ENCODE measurements at regions not wholly inside any gene's neighbourhood (a gene's known extent, or its start where the extent isn't known, plus 50 kb on each side); places are given as distances from the start of the nearest gene placed in this dataset.

DNA sequence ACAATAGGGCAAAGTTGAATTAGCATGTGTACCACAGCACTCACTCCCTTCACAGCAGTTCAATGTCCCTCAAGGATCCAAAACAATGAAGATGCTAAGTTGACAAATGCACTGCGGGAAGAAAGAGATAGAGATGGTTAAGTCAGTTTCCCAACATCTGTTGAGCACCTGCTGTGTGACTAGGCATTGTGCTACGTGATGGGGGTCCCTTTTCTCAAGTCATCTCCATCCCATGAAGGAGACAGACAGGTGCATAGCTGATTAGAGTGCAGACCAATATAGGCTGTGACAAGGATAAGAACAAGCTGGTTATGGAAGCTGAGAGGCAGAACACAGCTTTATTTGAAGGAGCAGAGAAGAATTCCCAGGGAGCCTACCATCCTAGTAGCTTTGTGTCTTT, 114.2 kb downstream of the HAPSTR1 start:
- Histone ChIP-seq H3K27me3 (ENCODE audit: insufficient read depth, poor library complexity, severe bottlenecking) (no peaks in the 10 kb centered on the region), H3K4me3 (replicated peaks; ENCODE audit: insufficient read depth, low read length) (no peak overlapping the region), H3K27ac (replicated peaks) (no peak overlapping the region)
- DNase-seq (ENCODE audit: low read depth in 1 of 2, low spot score in 1 of 2) = no peak
- TF ChIP-seq SPI1 (IDR thresholded peaks at IDR 0.05; ENCODE audit: borderline replicate concordance, low read depth) = no peak
- TF ChIP-seq GABPA (IDR thresholded peaks at IDR 0.05; ENCODE audit: low read depth) = no peak
- TF ChIP-seq, protein P1, sequence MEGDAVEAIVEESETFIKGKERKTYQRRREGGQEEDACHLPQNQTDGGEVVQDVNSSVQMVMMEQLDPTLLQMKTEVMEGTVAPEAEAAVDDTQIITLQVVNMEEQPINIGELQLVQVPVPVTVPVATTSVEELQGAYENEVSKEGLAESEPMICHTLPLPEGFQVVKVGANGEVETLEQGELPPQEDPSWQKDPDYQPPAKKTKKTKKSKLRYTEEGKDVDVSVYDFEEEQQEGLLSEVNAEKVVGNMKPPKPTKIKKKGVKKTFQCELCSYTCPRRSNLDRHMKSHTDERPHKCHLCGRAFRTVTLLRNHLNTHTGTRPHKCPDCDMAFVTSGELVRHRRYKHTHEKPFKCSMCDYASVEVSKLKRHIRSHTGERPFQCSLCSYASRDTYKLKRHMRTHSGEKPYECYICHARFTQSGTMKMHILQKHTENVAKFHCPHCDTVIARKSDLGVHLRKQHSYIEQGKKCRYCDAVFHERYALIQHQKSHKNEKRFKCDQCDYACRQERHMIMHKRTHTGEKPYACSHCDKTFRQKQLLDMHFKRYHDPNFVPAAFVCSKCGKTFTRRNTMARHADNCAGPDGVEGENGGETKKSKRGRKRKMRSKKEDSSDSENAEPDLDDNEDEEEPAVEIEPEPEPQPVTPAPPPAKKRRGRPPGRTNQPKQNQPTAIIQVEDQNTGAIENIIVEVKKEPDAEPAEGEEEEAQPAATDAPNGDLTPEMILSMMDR (IDR thresholded peaks at IDR 0.05; ENCODE audit: insufficient read depth, low read length) = no peak
- no peak for TF ChIP-seq POLR2AphosphoS5 (IDR thresholded peaks at IDR 0.05; ENCODE audit: low read depth)
- TF ChIP-seq, protein P2, sequence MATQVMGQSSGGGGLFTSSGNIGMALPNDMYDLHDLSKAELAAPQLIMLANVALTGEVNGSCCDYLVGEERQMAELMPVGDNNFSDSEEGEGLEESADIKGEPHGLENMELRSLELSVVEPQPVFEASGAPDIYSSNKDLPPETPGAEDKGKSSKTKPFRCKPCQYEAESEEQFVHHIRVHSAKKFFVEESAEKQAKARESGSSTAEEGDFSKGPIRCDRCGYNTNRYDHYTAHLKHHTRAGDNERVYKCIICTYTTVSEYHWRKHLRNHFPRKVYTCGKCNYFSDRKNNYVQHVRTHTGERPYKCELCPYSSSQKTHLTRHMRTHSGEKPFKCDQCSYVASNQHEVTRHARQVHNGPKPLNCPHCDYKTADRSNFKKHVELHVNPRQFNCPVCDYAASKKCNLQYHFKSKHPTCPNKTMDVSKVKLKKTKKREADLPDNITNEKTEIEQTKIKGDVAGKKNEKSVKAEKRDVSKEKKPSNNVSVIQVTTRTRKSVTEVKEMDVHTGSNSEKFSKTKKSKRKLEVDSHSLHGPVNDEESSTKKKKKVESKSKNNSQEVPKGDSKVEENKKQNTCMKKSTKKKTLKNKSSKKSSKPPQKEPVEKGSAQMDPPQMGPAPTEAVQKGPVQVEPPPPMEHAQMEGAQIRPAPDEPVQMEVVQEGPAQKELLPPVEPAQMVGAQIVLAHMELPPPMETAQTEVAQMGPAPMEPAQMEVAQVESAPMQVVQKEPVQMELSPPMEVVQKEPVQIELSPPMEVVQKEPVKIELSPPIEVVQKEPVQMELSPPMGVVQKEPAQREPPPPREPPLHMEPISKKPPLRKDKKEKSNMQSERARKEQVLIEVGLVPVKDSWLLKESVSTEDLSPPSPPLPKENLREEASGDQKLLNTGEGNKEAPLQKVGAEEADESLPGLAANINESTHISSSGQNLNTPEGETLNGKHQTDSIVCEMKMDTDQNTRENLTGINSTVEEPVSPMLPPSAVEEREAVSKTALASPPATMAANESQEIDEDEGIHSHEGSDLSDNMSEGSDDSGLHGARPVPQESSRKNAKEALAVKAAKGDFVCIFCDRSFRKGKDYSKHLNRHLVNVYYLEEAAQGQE (IDR thresholded peaks at IDR 0.05; ENCODE audit: insufficient replicate concordance, low read depth) = no peak

DNA sequence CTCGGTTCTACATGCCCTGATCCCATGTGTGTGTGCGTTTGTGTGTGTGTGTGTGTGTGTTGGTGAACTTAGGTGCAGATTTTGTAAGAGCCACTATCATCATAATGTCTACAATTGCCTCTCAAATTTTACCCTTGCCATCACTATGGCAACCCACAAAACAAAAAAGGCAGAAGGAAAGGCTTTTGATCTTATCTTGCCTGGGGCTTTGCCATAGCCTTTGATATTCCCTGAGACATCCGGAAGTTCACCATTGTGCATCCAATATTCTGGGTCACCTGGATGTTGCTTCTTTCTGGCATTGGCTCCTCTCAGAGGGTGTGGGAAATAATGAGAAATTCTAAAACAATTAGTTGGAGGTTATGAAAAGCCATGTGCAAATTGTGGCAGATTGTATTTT, 114.7 kb downstream of the HAPSTR1 start:
- no peak overlapping the region for H3K27ac ChIP-seq (replicated peaks)
- no peak for DNase-seq (ENCODE audit: low read depth in 1 of 2, low spot score in 1 of 2)
- H3K27me3 ChIP-seq (ENCODE audit: insufficient read depth, poor library complexity, severe bottlenecking) = no peaks in the 10 kb centered on the region
- TF ChIP-seq POLR2AphosphoS5 (IDR thresholded peaks at IDR 0.05; ENCODE audit: low read depth) = no peak
- no peak for TF ChIP-seq SPI1 (IDR thresholded peaks at IDR 0.05; ENCODE audit: borderline replicate concordance, low read depth)
- TF ChIP-seq, protein P1 (IDR thresholded peaks at IDR 0.05; ENCODE audit: insufficient read depth, low read length) = no peak
- no peak overlapping the region for H3K4me3 ChIP-seq (replicated peaks; ENCODE audit: insufficient read depth, low read length)

DNA sequence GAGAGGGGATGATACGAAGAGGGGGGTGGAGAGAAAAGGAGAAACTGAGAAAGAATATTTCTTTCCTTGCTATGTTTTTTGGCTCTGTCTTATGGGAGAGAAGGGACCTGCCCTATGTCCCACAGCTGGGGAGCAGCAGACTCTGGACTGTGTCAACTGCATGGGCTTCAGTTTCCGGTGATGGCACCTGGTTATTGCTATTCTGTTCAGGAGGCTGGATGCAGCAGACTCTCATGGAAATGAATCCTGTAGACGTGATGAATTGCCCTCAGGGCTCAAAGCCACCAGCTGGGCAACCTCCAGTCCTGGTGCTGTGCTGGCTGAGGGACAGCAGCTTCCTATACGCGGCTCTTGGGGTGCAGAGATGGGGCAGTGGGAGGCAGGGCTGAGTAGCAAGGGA, 121.2 kb downstream of the HAPSTR1 start:
- Histone ChIP-seq H3K27ac (replicated peaks) (no peak overlapping the region), H3K4me3 (replicated peaks; ENCODE audit: insufficient read depth, low read length) (no peak overlapping the region), H3K27me3 (ENCODE audit: insufficient read depth, poor library complexity, severe bottlenecking) (peaks cover 3% of the 10 kb centered on the region)
- TF ChIP-seq, protein P1 (IDR thresholded peaks at IDR 0.05; ENCODE audit: insufficient read depth, low read length) = no peak
- TF ChIP-seq, protein P2 (IDR thresholded peaks at IDR 0.05; ENCODE audit: insufficient replicate concordance, low read depth) = no peak
- TF ChIP-seq SPI1 (IDR thresholded peaks at IDR 0.05; ENCODE audit: borderline replicate concordance, low read depth) = no peak
- TF ChIP-seq POLR2AphosphoS5 (IDR thresholded peaks at IDR 0.05; ENCODE audit: low read depth) = no peak
- no peak for TF ChIP-seq GABPA (IDR thresholded peaks at IDR 0.05; ENCODE audit: low read depth)
- DNase-seq (ENCODE audit: low read depth in 1 of 2, low spot score in 1 of 2) = no peak

DNA sequence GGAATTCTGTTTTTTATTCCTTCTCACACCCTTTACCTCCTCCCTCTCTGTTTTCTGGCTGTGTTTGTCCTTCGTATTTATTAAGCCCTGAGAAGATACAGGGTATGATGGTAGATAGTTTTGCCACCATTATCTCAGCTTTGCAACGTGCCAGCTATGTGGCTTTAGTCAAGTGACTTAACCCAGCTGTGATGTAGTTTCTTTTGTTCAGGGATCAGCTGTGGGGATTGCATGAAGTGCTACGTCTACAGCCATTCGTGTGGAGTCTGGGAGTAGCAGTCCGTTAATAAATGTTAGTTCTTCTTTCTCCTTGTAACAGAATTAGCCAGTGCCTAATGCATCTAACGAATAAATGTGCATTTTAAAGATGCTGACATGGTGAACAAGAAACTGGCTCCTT, 128.4 kb downstream of the HAPSTR1 start:
- no peak overlapping the region for H3K4me3 ChIP-seq (replicated peaks; ENCODE audit: insufficient read depth, low read length)
- no peak for DNase-seq (ENCODE audit: low read depth in 1 of 2, low spot score in 1 of 2)
- TF ChIP-seq POLR2AphosphoS5 (IDR thresholded peaks at IDR 0.05; ENCODE audit: low read depth) (no peak), GABPA (IDR thresholded peaks at IDR 0.05; ENCODE audit: low read depth) (no peak), SPI1 (IDR thresholded peaks at IDR 0.05; ENCODE audit: borderline replicate concordance, low read depth) (no peak)
- TF ChIP-seq, protein P1 (IDR thresholded peaks at IDR 0.05; ENCODE audit: insufficient read depth, low read length) = no peak
- TF ChIP-seq, protein P2 (IDR thresholded peaks at IDR 0.05; ENCODE audit: insufficient replicate concordance, low read depth) = no peak
- H3K27me3 ChIP-seq (ENCODE audit: insufficient read depth, poor library complexity, severe bottlenecking) = no peaks in the 10 kb centered on the region
- no peak overlapping the region for H3K27ac ChIP-seq (replicated peaks)
